HG03175 (cell line): ENCODE measurements at regions not wholly inside any gene's neighbourhood (a gene's known extent, or its start where the extent isn't known, plus 50 kb on each side); places are given as distances from the start of the nearest gene placed in this dataset.
A peak's percentile ranks its signal among the peaks of the same experiment; 100 is the strongest.

Source experiments
- ATAC-seq: cut with Tn5 transposase; IDR thresholded peaks from one replicate; pipeline ENCODE4 v1.9.1; 2021; ENCODE audit warnings: mild to moderate bottlenecking, moderate library complexity; ENCODE audit not compliant: unreplicated experiment

DNA sequence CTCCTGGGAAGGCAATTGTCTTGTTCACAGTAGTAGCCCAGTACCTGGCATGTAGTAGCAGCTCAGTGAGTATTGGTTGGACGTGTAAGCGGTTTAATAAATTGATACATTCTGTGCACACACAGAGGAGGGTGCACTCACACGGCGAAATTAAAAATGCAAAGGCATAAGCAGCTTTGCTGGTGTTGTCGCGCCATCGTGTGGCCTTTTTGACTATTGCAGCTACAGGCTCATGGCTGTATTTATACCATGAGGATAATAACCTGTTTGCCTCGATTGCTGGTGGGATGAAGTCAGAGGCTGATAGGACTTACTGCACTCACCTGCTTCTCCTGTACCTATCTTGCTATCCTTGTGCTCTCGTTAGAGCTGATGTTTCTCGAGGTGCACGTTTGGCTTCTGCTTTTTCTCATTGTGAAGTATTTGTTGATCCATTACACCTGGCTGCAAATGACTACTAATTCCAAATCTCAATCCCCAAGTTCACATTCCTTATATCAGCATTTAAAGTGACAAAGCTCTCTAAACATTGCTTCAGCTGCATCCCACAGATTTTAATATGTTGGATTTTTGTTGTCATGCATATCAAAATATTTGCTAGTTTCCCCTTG lies 61.5 kb downstream of the TBXT start:
- peak; percentile 72 for ATAC-seq

GRCh38 chr6:166105341-166106075 lies 62.1 kb downstream of the TBXT start:
- ATAC-seq = peak; percentile 20

GRCh38 chr6:166104872-166105271 lies 62.8 kb downstream of the TBXT start:
- no peak for ATAC-seq

DNA sequence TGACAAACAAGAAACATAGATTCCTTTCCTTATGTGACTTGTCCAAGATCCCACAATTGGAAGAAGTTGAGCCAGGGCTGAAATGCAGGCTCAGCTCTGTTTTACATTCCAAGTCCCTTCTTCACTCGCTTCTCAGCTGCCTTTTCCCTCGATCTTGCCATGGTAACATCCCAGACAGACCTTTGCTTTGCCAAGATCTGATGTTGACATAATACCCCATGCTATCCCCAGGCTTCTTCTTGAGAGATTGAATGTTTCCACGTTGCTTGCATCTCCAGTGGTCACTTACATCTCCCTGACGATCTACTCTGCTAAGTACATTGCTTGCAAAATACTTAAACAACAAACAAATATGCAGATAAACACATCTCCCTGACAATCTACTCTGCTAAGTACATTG lies 63.5 kb downstream of the TBXT start:
- no peak for ATAC-seq

GRCh38 chr6:166101819-166102419 lies 65.7 kb downstream of the TBXT start:
- ATAC-seq = no peak

DNA sequence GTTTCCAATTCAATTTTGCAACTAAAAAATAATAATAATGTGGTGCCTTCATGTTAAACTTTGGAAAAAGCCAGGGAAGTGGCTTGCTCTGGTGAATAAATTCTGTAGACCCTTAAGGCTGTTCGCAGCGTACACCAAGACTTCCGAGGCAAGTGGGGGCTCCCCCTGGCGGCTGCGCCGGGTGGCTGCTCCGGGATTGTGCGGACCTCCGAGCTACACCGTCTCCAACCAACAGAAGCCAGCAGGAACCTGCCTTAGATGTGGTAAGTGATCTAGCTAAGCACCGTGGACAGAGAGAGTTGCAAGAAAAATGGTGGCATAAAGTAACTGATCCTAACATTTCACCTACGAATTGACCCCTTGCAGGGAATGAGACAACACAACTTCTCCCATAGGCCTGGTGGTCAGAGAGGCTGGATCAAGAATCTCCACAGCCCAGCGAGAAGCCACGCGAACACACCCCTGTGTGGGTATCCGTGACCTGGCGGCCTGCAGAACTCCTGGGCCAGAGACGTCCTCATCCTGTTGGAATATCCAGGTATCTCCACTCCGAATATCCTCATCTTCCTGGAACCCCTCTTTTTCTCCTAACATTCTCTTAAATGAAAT lies 69.6 kb downstream of the TBXT start:
- ATAC-seq = peak; percentile 78

- no peak for ATAC-seq
Observed at GRCh38 chr6:166087852-166088251, 79.8 kb downstream of the TBXT start.

DNA sequence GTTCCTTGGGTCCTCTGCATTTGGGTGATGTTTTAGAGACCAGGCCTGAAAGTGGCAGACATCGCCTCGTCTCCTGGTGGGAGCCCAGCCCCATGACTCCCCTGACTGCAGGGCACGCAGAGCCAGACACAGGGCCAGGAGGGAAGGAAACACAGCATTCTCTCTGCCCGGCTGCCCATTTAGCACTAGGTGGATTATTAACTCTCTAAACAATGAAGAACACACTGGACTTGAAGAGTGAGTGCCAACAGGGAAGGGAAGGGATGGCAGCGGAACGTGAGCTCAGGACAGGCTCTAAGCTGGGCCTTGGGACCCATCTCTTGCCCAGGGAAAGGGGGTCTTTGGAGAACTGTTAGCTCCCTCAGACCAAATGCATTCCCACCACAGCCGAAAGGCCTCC lies 80.4 kb downstream of the TBXT start:
- ATAC-seq = no peak

DNA sequence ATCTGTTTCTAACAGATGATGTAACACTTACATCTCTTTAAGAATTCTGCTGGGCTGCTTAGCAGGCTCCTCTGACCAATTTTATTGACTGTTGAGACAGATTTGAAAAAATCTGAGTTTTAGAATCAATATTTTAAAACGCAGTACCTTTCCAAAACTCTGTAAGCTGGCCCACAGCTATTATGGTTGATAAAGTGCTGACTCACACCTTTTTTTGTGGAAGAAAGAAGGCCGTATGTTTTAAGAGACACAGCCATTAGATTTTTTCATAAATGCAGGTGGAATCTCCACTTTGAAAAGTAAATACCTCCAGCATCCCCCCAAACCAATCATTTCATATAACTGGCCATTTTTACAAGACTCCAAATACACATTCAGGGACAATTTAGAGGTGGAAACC lies 82.2 kb downstream of the TBXT start:
- ATAC-seq = no peak

DNA sequence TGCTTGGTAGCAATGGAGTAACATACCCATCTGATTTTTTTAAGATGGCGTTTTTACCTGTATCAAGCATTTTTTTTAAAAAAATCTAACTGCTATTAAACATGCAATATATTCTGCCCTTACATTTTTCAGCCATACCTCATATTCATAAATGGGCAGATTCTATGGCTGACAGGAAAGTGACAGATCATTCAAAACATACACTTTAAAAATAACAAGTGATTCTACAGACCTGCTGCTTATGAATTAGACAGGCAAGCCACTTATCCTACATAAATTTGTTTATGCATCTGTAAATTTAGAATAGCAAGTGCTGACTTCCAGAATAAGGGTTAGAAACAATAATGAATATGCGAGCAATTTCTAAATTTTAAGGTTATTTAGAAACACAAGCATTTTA lies 82.7 kb downstream of the TBXT start:
- ATAC-seq = no peak

GRCh38 chr6:166079841-166080240 lies 87.8 kb downstream of the TBXT start:
- ATAC-seq = no peak

- ATAC-seq = no peak
Observed at GRCh38 chr6:166078294-166078693, 89.4 kb downstream of the TBXT start.

DNA sequence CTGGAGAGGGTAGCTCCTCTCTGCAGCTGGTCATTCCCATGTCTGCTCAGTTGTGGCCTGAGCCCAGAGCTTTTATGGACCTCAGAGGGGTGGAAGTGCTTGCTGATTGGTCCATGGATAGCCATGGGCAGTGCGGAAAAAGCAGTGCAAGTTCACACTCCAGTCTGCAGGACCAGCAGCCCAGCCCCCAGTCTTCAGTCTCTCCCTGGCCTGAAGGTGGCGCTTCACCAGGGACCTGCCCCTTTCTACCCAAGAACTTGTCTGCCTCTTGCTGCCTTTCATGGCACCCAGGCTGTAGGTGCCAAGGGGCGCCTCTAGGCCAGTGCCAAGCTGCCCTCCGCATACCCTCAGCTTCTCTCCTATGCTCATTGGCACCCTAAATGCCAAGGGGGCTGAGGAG lies 91.0 kb downstream of the TBXT start:
- no peak for ATAC-seq

- ATAC-seq = no peak
Observed at GRCh38 chr6:166075925-166076324, 91.7 kb downstream of the TBXT start.

DNA sequence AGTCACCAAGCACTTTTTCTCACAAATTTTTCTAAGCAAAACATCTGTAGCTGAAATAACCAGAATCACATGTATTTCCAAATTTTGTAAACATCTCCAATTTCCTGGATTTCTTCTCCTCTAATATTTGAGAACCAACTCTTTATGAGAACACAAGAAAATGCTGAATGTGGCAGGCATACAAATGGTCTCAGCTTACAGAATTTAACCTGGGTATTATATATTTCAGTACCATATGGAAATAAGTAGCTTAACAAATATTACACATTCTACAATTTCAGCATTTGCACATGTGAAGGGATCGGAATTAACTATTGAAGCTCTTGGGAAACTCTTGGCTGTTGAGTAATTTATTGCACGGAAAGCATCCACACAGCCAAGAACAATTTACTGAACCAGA lies 92.5 kb downstream of the TBXT start:
- no peak for ATAC-seq

GRCh38 chr6:166073082-166073481 lies 94.6 kb downstream of the TBXT start:
- ATAC-seq = no peak

DNA sequence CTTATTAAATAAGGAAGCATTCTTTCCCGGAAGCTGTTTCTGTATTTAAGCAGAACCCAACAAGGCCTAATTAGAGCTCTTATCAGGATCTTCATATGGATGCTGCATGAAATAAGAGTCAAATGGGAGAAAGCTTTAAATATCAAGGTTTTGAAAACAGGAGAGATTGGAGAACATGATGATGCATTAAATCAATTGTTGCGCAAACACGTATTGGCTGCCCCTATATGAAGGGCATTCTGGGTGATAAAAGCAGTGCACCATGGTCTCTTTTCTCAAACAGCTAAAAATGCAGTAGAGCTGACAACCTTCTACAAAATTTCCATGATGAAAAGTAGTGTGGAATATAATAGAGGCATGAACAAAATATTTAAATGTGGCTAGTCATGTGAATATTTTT lies 98.9 kb downstream of the TBXT start:
- no peak for ATAC-seq

DNA sequence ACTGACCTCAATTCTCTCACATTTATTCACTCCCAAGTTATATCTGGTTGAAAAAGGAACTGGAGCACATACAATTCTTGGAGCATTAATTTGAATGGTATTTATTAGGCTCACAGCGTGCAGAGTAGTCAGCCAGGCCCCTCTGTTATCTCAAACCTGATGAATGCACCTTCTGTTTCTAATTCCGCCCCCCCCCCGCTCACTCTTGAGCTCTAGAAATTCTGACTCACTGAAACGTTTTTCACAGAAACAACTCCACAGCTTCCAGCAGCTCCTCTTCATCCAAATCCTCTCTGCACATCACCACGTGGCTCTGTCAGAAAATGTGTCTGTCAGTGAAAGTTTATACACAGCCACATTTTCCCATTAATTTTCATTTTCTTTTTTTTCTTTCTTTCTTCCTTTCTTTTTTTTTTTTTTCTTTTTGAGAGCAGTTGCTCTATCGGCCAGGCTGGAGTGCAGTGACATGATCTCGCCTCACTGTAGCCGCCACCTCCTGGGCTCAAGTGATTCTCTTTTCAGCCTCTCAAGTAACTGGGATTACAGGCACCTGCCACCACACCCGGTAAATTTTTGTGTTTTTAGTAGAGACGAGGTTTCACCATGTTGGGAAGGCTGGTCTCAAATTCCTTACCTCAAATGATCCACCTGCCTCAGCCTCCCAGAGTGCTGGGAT lies 109.4 kb downstream of the TBXT start:
- no peak for ATAC-seq

DNA sequence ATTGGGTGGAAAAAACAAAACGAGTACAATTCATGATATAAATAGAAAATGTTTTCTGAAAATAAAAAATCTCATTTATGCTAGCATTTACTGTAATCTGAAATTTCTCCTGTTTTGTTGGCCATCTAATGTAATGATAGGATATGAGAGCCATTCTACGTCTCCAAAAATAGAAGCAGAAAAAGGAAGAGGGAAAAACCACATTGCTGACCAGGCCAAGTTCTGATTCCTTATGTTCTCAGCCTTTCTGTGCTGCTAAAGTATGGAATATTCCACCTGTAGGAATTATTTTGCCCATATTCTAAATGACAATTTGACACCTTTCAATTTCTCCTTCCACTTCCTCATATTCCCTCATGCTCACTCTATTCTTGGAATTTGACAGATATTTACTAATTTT lies 110.2 kb downstream of the TBXT start:
- no peak for ATAC-seq

DNA sequence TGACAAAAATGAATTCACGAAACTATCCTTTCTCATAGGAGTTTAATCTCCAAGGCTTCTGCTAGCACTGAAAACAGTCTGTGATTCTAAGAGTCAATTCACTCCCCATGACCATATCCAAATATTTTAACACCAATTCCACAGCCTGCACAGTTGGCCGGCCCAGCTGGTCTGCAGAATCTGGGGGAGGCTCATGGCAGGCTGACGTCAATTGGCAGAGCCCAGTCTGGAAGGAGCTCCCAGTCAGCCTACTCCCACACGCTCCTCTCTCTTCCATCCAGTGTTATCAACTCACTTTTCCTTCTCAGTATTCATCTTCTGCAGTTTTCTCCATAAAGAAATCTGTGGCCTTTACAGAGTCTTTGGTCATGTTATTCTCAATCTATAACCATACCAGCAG lies 111.0 kb downstream of the TBXT start:
- ATAC-seq = no peak

DNA sequence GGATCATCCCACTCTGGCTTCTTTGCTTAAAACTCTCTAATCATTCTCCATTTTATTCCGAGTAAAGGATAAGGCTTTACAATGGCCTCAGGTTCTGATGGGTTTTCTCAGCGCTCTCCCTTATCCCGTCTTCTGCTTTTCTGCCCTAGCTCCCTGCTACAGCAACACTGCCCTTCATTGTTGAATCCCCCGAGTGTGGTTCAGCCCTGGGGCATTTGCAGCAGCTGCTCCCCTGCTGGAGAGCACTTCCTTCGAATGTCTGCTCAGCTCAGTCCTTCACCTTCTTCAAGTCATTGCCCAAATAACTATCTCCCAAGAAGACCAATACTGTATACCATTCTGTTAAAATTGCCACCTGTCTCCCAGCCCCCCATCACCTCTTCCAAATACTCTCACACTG lies 111.8 kb downstream of the TBXT start:
- no peak for ATAC-seq

- ATAC-seq = no peak
Observed at GRCh38 chr6:166052837-166053236, 114.8 kb downstream of the TBXT start.
